HCT116 (cell line): ENCODE measurements at regions not wholly inside any gene's neighbourhood (a gene's known extent, or its start where the extent isn't known, plus 50 kb on each side); places are given as distances from the start of the nearest gene placed in this dataset.

Source experiments
- ATAC-seq: fragments of 200-7000 bp; cut with Tn5 transposase; 2 replicates; pipeline ENCODE4 v1.9.1; 2020; ENCODE audit warnings: mild to moderate bottlenecking, moderate library complexity
- BruUV-seq: library from RNA; stranded (reverse); fragments of 400-500 nt; replicated peaks from 2 replicates; lab custom pipeline; 2021; lab: Mats Ljungman, UMichigan
- CTCF ChIA-PET: fragments of 300-600 bp; sonication (Branson Sonifier 250); formaldehyde crosslinking; loops from one replicate; lab custom pipeline; 2021; ENCODE audit warnings: antibody characterized with exemption; lab: Charles Lee
- POLR2A ChIA-PET: fragments of 300-600, 350-600 bp; sonication (Branson Sonifier 250); formaldehyde crosslinking; loops from one replicate; lab custom pipeline; 2021; ENCODE audit warnings: antibody characterized with exemption; lab: Charles Lee
- RAD21 ChIA-PET, 2 experiments: fragments of 300-600 bp; sonication (Branson Sonifier 250); formaldehyde crosslinking; loops; one replicate each; lab custom pipeline; 2023; ENCODE audit warnings: low total read pairs in 2 of 2; ENCODE audit not compliant: uncharacterized antibody in 2 of 2, unreplicated experiment in 2 of 2, low non-redundant PET in 1 of 2; lab: Charles Lee
- DNase-seq: peaks from one replicate; pipeline ENCODE4 v3.0.0-alpha.2; 2010; ENCODE audit warnings: low read depth, low spot score
- H2AFZ ChIP-seq: fragments of 200-600 bp; shearing (Covaris generic), sonication (generic); 2 replicates; pipeline ENCODE4 v1.6.1; 2017; ENCODE audit warnings: low read depth, mixed run types, mixed read lengths, antibody characterized with exemption, low read length; ENCODE audit not compliant: poor library complexity, severe bottlenecking
- H3K27ac ChIP-seq: 2 replicates; pipeline ENCODE4 v1.5.1; 2012; ENCODE audit warnings: low read depth, low read length
- H3K27me3 ChIP-seq: fragments of 200-600 bp; sonication (generic); 2 replicates; pipeline ENCODE4 v1.6.1; 2016; ENCODE audit warnings: mixed run types, low read length, mixed read lengths; ENCODE audit not compliant: insufficient read depth
- H3K36me3 ChIP-seq, 2 experiments: fragments of 200-500 bp in 1 of 2; fragments of 200-600 bp in 1 of 2; sonication (Bioruptor generic) in 1 of 2; sonication (generic) in 1 of 2; 2 replicates each; pipeline versions ENCODE4 v1.5.1 to v1.6.1; 2014 to 2016; ENCODE audit warnings: low read length in 2 of 2, inconsistent platforms in 1 of 2, mixed read lengths in 1 of 2, mixed run types in 1 of 2; ENCODE audit not compliant: insufficient read depth in 2 of 2, control insufficient read depth in 1 of 2
- H3K4me1 ChIP-seq, 2 experiments: fragments of 200-600 bp in 1 of 2; sonication (generic) in 1 of 2; 2 replicates each; pipeline versions ENCODE4 v1.5.1 to v1.6.1; 2012 to 2017; ENCODE audit warnings: low read length in 2 of 2, inconsistent platforms in 1 of 2, mild to moderate bottlenecking in 1 of 2, mixed read lengths in 1 of 2, mixed run types in 1 of 2, moderate library complexity in 1 of 2; ENCODE audit not compliant: insufficient read depth in 2 of 2, control insufficient read depth in 1 of 2
- H3K4me2 ChIP-seq: fragments of 200-600 bp; sonication (generic); 2 replicates; pipeline ENCODE4 v1.6.1; 2017; ENCODE audit warnings: mixed run types, low read length, mixed read lengths
- H3K4me3 ChIP-seq, 2 experiments: fragments of 200-600 bp in 1 of 2; sonication (generic) in 1 of 2; replicated peaks in 1 of 2; 2 replicates each; pipeline ENCODE4 v1.5.1; 2011 to 2016; ENCODE audit warnings: low read length in 2 of 2, control low read depth in 1 of 2, low read depth in 1 of 2, mild to moderate bottlenecking in 1 of 2, mixed read lengths in 1 of 2, mixed run types in 1 of 2
- H3K79me2 ChIP-seq: fragments of 200-600 bp; sonication (generic); 2 replicates; pipeline ENCODE4 v1.6.1; 2017; ENCODE audit warnings: mild to moderate bottlenecking, mixed run types, low read length, moderate library complexity, mixed read lengths; ENCODE audit not compliant: insufficient read depth
- H3K9ac ChIP-seq: fragments of 200-600 bp; sonication (generic); 2 replicates; pipeline ENCODE4 v1.6.1; 2016; ENCODE audit warnings: low read length, mixed read lengths
- H3K9me2 ChIP-seq: fragments of 200-600 bp; sonication (generic), shearing (Covaris generic); 2 replicates; pipeline ENCODE4 v1.6.1; 2017; ENCODE audit warnings: mixed run types, mild to moderate bottlenecking, moderate library complexity; ENCODE audit not compliant: insufficient read depth
- H3K9me3 ChIP-seq, 2 experiments: fragments of 200-500 bp in 1 of 2; fragments of 200-600 bp in 1 of 2; sonication (Bioruptor generic) in 1 of 2; sonication (generic) in 1 of 2; 2 replicates each; pipeline ENCODE4 v1.6.1; 2014 to 2017; ENCODE audit warnings: low read length in 2 of 2, mixed read lengths in 2 of 2, inconsistent platforms in 1 of 2, low read depth in 1 of 2, mild to moderate bottlenecking in 1 of 2, mixed run types in 1 of 2, moderate library complexity in 1 of 2; ENCODE audit not compliant: control insufficient read depth in 1 of 2, insufficient read depth in 1 of 2
- H4K20me1 ChIP-seq: fragments of 200-600 bp; sonication (generic), shearing (Covaris generic); 2 replicates; pipeline ENCODE4 v1.6.1; 2017; ENCODE audit warnings: mixed run types, mild to moderate bottlenecking, moderate library complexity; ENCODE audit not compliant: insufficient read depth
- EGR1 ChIP-seq: IDR thresholded peaks from 2 replicates; pipeline ENCODE4 v1.6.1; 2012; ENCODE audit warnings: low read depth
- FOSL1 ChIP-seq: IDR thresholded peaks from 2 replicates; pipeline ENCODE4 v1.6.1; 2012; ENCODE audit warnings: low read depth
- SP1 ChIP-seq: IDR thresholded peaks from 2 replicates; pipeline ENCODE4 v1.6.1; 2012; ENCODE audit warnings: low read depth
- SRF ChIP-seq: IDR thresholded peaks from 2 replicates; pipeline ENCODE4 v1.6.1; 2012; ENCODE audit warnings: low read depth
- YY1 ChIP-seq: IDR thresholded peaks from 2 replicates; pipeline ENCODE4 v1.6.1; 2011; ENCODE audit warnings: low read length, low read depth, moderate library complexity, mild to moderate bottlenecking; ENCODE audit not compliant: insufficient replicate concordance; ENCODE audit errors: extremely low read depth
- ZNF274 ChIP-seq: fragments of 200-500 bp; sonication (Bioruptor generic); IDR thresholded peaks from 2 replicates; pipeline ENCODE4 v1.6.1; 2014; ENCODE audit warnings: mild to moderate bottlenecking, low read depth, low read length, inconsistent platforms
- intact Hi-C: fragments of 100-400 bp; cut with micrococcal nuclease; formaldehyde crosslinking; loops from 2 replicates; pipeline ENCODE4 v1.10.0; 2022
- TF ChIP-seq, protein P1 (sequence below), 3 experiments: fragments of 200-600 bp in 1 of 3; sonication (generic) in 1 of 3; IDR thresholded peaks in 2 of 3; conservative IDR thresholded peaks in 1 of 3; 2 replicates each; pipeline ENCODE4 v1.5.1; 2012 to 2017; ENCODE audit warnings: low read depth in 2 of 3, low read length in 2 of 3, antibody characterized with exemption in 1 of 3, borderline replicate concordance in 1 of 3, control low read depth in 1 of 3, mild to moderate bottlenecking in 1 of 3, mixed read lengths in 1 of 3, mixed run types in 1 of 3, moderate library complexity in 1 of 3; ENCODE audit not compliant: insufficient read depth in 1 of 3

DNA sequence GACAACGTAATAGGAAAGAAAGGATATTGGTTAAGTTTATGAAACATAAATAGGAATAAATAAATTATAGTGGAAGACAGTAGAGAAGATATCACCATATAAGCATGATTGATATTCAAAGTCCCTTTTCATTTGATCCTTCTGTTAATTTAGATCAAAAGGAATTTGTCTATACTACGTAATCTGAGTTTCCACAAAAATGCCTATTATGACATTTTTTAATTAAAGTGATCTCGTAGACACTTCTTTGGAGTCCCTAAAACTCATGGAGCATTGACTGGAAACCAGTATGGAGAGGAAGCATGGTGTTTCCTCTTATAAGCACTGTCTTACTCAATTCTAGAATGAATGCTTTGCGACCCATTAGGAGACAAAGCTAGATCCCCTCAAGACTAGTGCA lies 411.4 kb upstream of the SPHKAP start:
- Histone ChIP-seq H3K9me3 (no peaks in the 10 kb centered on the region), H3K9ac (no peak overlapping the region), H4K20me1 (no peaks in the 10 kb centered on the region), H3K4me2 (no peak overlapping the region), H3K27ac (no peak overlapping the region), H3K27me3 (no peaks in the 10 kb centered on the region), H3K9me2 (no peaks in the 10 kb centered on the region), H3K4me1 (no peaks in the 10 kb centered on the region), H3K79me2 (no peaks in the 10 kb centered on the region), H2AFZ (no peak overlapping the region), H3K36me3 (no peaks in the 10 kb centered on the region), H3K4me3 (no peak overlapping the region)
- TF ChIP-seq ZNF274 (no peak), FOSL1 (no peak)
- ATAC-seq (no peak), DNase-seq (no peak)
- intact Hi-C loops = no loop called here
- CTCF ChIA-PET = no interaction called here
- no TSS peak for BruUV-seq
- POLR2A ChIA-PET = no interaction called here
- RAD21 ChIA-PET = no interaction called here

DNA sequence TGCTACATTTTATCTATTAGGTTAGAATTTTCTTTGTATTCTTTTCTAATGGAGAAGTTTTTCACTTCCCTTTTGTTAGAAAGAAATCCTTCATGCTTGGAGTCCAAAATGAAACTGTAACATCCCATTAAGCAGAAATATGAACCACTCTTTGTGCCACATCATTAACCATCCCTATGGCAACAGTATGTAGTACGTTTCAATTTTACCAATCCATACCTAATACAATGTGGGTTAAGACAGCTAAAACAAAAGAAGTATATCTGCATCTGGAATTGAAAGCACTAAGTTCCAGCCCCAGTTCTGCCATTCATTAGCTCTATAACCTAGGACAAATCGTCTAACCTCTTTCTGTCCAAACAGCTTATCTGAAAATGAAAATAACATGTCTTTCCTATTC lies 409.2 kb upstream of the SPHKAP start:
- ATAC-seq (no peak), DNase-seq (no peak)
- intact Hi-C loops = no loop called here
- Histone ChIP-seq H3K4me2 (no peak overlapping the region), H3K9me3 (no peaks in the 10 kb centered on the region), H3K4me3 (no peak overlapping the region), H2AFZ (no peak overlapping the region), H3K9me2 (no peaks in the 10 kb centered on the region), H3K27ac (no peak overlapping the region), H3K36me3 (no peaks in the 10 kb centered on the region), H3K79me2 (no peaks in the 10 kb centered on the region), H3K4me1 (no peaks in the 10 kb centered on the region), H4K20me1 (no peaks in the 10 kb centered on the region), H3K27me3 (no peaks in the 10 kb centered on the region), H3K9ac (no peak overlapping the region)
- CTCF ChIA-PET = no interaction called here
- TF ChIP-seq SRF (no peak), EGR1 (no peak), YY1 (no peak), SP1 (no peak)
- TF ChIP-seq, protein P1, sequence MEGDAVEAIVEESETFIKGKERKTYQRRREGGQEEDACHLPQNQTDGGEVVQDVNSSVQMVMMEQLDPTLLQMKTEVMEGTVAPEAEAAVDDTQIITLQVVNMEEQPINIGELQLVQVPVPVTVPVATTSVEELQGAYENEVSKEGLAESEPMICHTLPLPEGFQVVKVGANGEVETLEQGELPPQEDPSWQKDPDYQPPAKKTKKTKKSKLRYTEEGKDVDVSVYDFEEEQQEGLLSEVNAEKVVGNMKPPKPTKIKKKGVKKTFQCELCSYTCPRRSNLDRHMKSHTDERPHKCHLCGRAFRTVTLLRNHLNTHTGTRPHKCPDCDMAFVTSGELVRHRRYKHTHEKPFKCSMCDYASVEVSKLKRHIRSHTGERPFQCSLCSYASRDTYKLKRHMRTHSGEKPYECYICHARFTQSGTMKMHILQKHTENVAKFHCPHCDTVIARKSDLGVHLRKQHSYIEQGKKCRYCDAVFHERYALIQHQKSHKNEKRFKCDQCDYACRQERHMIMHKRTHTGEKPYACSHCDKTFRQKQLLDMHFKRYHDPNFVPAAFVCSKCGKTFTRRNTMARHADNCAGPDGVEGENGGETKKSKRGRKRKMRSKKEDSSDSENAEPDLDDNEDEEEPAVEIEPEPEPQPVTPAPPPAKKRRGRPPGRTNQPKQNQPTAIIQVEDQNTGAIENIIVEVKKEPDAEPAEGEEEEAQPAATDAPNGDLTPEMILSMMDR (IDR thresholded peaks at IDR 0.05 in 2 of 3, conservative IDR thresholded peaks at IDR 0.05 in 1 of 3; ENCODE audit: borderline replicate concordance in 1 of 3, insufficient read depth in 1 of 3, low read depth in 2 of 3, low read length in 2 of 3) = no peak
- no TSS peak for BruUV-seq
- RAD21 ChIA-PET = no interaction called here
- POLR2A ChIA-PET = no interaction called here
